Endothelial cell of umbilical vein (primary cell): ENCODE measurements at regions not wholly inside any gene's neighbourhood (a gene's known extent, or its start where the extent isn't known, plus 50 kb on each side); places are given as distances from the start of the nearest gene placed in this dataset.

Source experiments
- BruUV-seq: library from RNA; stranded (reverse); fragments of 400-500 nt; replicated peaks from 2 replicates; lab custom pipeline; 2021; lab: Mats Ljungman, UMichigan
- CTCF ChIA-PET: fragments of 300-600, 350-600 bp; sonication (Branson Sonifier 250); formaldehyde crosslinking; loops from one replicate; lab custom pipeline; 2021; ENCODE audit warnings: antibody characterized with exemption, inconsistent platforms; lab: Charles Lee
- POLR2A ChIA-PET: fragments of 300-600, 350-600 bp; sonication (Branson Sonifier 250); formaldehyde crosslinking; loops from one replicate; lab custom pipeline; 2021; ENCODE audit warnings: antibody characterized with exemption, inconsistent platforms; lab: Charles Lee
- DNase-seq: peaks from one replicate; pipeline ENCODE4 v3.0.0-alpha.2; 2011; ENCODE audit warnings: low read depth, low spot score
- FAIRE-seq: peaks from 2 replicates; lab custom pipeline; 2011; peaks lifted over from hg19 to GRCh38; lab: Jason Lieb, UNC
- H2AFZ ChIP-seq: 2 replicates; pipeline ENCODE4 v1.6.0; 2012; ENCODE audit warnings: low read depth, low read length, control low read depth, inconsistent platforms
- H3K27ac ChIP-seq: 2 replicates; pipeline ENCODE4 v1.5.1; 2011; ENCODE audit warnings: low read depth, mild to moderate bottlenecking, control low read depth, low read length, moderate library complexity; ENCODE audit not compliant: insufficient read depth
- H3K27me3 ChIP-seq, 2 experiments: 2 replicates each; pipeline versions ENCODE4 v1.6.0 to v1.6.1; 2011; ENCODE audit warnings: low read length in 2 of 2, mixed read lengths in 1 of 2; ENCODE audit not compliant: control insufficient read depth in 2 of 2, insufficient read depth in 2 of 2
- H3K36me3 ChIP-seq, 2 experiments: 2 replicates in 1 of 2; 3 replicates in 1 of 2; pipeline ENCODE4 v1.5.1; 2011; ENCODE audit warnings: low read length in 2 of 2, mild to moderate bottlenecking in 1 of 2, moderate library complexity in 1 of 2; ENCODE audit not compliant: control insufficient read depth in 2 of 2, insufficient read depth in 2 of 2; ENCODE audit errors: extremely low read depth in 1 of 2
- H3K4me1 ChIP-seq: 3 replicates; pipeline ENCODE4 v1.5.1; 2011; ENCODE audit warnings: mild to moderate bottlenecking, low read length; ENCODE audit not compliant: control insufficient read depth, insufficient read depth; ENCODE audit errors: extremely low read depth
- H3K4me2 ChIP-seq: 2 replicates; pipeline ENCODE4 v1.6.1; 2011; ENCODE audit warnings: low read length, control low read depth, mixed read lengths; ENCODE audit not compliant: insufficient read depth
- H3K4me3 ChIP-seq, 3 experiments: fragments of 200-600 bp in 1 of 3; sonication (generic), shearing (Covaris generic) in 1 of 3; replicated peaks in 1 of 3; 2 replicates each; pipeline ENCODE4 v1.5.1; 2011 to 2016; ENCODE audit warnings: control low read depth in 3 of 3, low read length in 3 of 3, mild to moderate bottlenecking in 2 of 3, inconsistent platforms in 1 of 3, low read depth in 1 of 3, moderate library complexity in 1 of 3; ENCODE audit not compliant: insufficient read depth in 1 of 3
- H3K79me2 ChIP-seq: 2 replicates; pipeline ENCODE4 v1.6.0; 2012; ENCODE audit warnings: low read length, inconsistent platforms; ENCODE audit not compliant: control insufficient read depth, insufficient read depth
- H3K9ac ChIP-seq: replicated peaks from 2 replicates; pipeline ENCODE3; 2011; ENCODE audit warnings: low read length, control low read depth; ENCODE audit not compliant: insufficient read depth; ENCODE audit errors: extremely low read depth
- H3K9me1 ChIP-seq: replicated peaks from 3 replicates; pipeline ENCODE4 v1.6.0; 2011; ENCODE audit warnings: mild to moderate bottlenecking, low read length; ENCODE audit not compliant: control insufficient read depth, insufficient read depth; ENCODE audit errors: extremely low read depth
- H3K9me3 ChIP-seq: replicated peaks from 2 replicates; pipeline ENCODE4 v1.5.1; 2012; ENCODE audit warnings: low read length, inconsistent platforms; ENCODE audit not compliant: control insufficient read depth, insufficient read depth
- H4K20me1 ChIP-seq: replicated peaks from 2 replicates; pipeline ENCODE3; 2011; ENCODE audit warnings: mild to moderate bottlenecking, low read length; ENCODE audit not compliant: control insufficient read depth, insufficient read depth; ENCODE audit errors: extremely low read depth
- CTCF ChIP-seq, 2 donors: IDR thresholded peaks; 1 replicate in 1 of 2; 2 replicates in 1 of 2; pipeline ENCODE4 v1.5.1; 2011; ENCODE audit warnings: low read length in 2 of 2, mild to moderate bottlenecking in 2 of 2, moderate library complexity in 2 of 2, control low read depth in 1 of 2, inconsistent platforms in 1 of 2, low read depth in 1 of 2; ENCODE audit not compliant: insufficient read depth in 1 of 2; ENCODE audit errors: extremely low read depth in 1 of 2
- EZH2 ChIP-seq: IDR thresholded peaks from 2 replicates; pipeline ENCODE4 v1.6.1; 2012; ENCODE audit warnings: borderline replicate concordance, low read depth, mild to moderate bottlenecking, moderate library complexity, low read length, inconsistent platforms; ENCODE audit not compliant: severe bottlenecking
- FOS ChIP-seq: IDR thresholded peaks from 2 replicates; pipeline ENCODE4 v1.6.1; 2011; ENCODE audit warnings: mild to moderate bottlenecking, low read length, moderate library complexity, borderline replicate concordance; ENCODE audit not compliant: insufficient read depth
- GATA2 ChIP-seq: IDR thresholded peaks from 2 replicates; pipeline ENCODE4 v1.7.0; 2011; ENCODE audit warnings: low read depth, mild to moderate bottlenecking, moderate library complexity, mixed read lengths, low read length; ENCODE audit not compliant: insufficient read length, insufficient read depth
- JUN ChIP-seq: IDR thresholded peaks from 2 replicates; pipeline ENCODE4 v1.6.1; 2011; ENCODE audit warnings: borderline replicate concordance, low read depth; ENCODE audit not compliant: insufficient read length, insufficient read depth
- MAX ChIP-seq: IDR thresholded peaks from 2 replicates; pipeline ENCODE4 v1.6.1; 2011; ENCODE audit not compliant: insufficient read depth, insufficient read length
- MYC ChIP-seq: IDR thresholded peaks from one replicate; pipeline ENCODE4 v1.6.1; 2011; ENCODE audit warnings: mild to moderate bottlenecking, low read depth, low read length
- POLR2A ChIP-seq: IDR thresholded peaks from 2 replicates; pipeline ENCODE4 v1.6.1; 2012; ENCODE audit warnings: low read depth, mild to moderate bottlenecking, control low read depth, low read length
- POLR2AphosphoS5 ChIP-seq: IDR thresholded peaks from 2 replicates; pipeline ENCODE4 v1.6.1; 2012; ENCODE audit warnings: low read depth, mild to moderate bottlenecking, control low read depth, low read length, moderate library complexity; ENCODE audit not compliant: insufficient read depth
- dilution Hi-C: fragments of 300-500 bp; cut with MboI; formaldehyde crosslinking; loops from one replicate; pipeline ENCODE4 v1.15.0; 2019; ENCODE audit warnings: low sequenced_read_pairs; ENCODE audit not compliant: extremely low pct_ligation_motif_present
- intact Hi-C: fragments of 100-400 bp; cut with micrococcal nuclease; formaldehyde crosslinking; loops from one replicate; pipeline ENCODE4 v1.10.0; 2022

- TF ChIP-seq POLR2A (no peak), GATA2 (no peak), MAX (no peak), POLR2AphosphoS5 (no peak), JUN (no peak), FOS (no peak), EZH2 (no peak), CTCF (IDR thresholded peaks at IDR 0.05; ENCODE audit: extremely low read depth in 1 of 2, insufficient read depth in 1 of 2, low read depth in 1 of 2, low read length in 2 of 2) (no peak), MYC (no peak)
- Histone ChIP-seq H3K9me1 (no peaks in the 10 kb centered on the region), H3K4me1 (peaks cover 10% of the 10 kb centered on the region), H2AFZ (no peak overlapping the region), H3K36me3 (no peaks in the 10 kb centered on the region), H4K20me1 (no peaks in the 10 kb centered on the region), H3K4me3 (no peak overlapping the region), H3K79me2 (no peaks in the 10 kb centered on the region), H3K27ac (no peak overlapping the region), H3K9ac (no peak overlapping the region), H3K9me3 (no peaks in the 10 kb centered on the region), H3K27me3 (no peaks in the 10 kb centered on the region), H3K4me2 (no peak overlapping the region)
- intact Hi-C loops: no loop called here
- no TSS peak for BruUV-seq
- DNase-seq (no peak), FAIRE-seq (no peak)
- dilution Hi-C loops: no loop called here
- ChIA-PET CTCF (interaction anchor here (1.1 kb wide), 1 partner anchor 64 kb away, joined by 4 read pairs; no protein-coding TSS in a partner anchor), POLR2A (no interaction called here)
These were observed 70.4 kb upstream of the BACH1 start for GRCh38 chr21:29228306-29228705.
